Activated CD4-positive, alpha-beta T cell treated with anti-CD3 and anti-CD28 coated beads, Interleukin-2, Interleukin-6, amounts not matched to agents 100 ng/mL and 50 ng/mL, durations not matched to agents 16 hours and 8 hours (primary cell): ENCODE measurements at regions not wholly inside any gene's neighbourhood (a gene's known extent, or its start where the extent isn't known, plus 50 kb on each side); places are given as distances from the start of the nearest gene placed in this dataset.
"Not testable (repeated sequence)": the region's sequence is repeated elsewhere in the genome, so short reads cannot be mapped to it uniquely, and the experiment has no call there.

Experiments used
- DNase-seq: peaks from one replicate; pipeline ENCODE4 v3.0.0-alpha.2; 2020

DNA sequence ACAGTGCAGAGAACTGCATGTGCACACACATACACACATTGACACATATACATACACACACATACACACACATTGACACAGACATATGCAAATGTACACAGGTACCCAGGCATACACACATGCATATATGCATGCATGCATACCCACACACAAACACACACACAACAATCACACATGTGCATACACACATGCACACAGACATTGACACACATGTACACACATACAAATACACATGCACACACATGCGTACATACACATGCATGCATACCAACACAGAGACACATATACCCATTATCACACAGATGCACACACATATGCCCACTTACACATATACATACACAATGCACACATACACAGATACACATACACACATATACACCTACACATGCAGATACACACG lies 299.6 kb upstream of the ADCY2 start:
- DNase-seq = no peak

DNA sequence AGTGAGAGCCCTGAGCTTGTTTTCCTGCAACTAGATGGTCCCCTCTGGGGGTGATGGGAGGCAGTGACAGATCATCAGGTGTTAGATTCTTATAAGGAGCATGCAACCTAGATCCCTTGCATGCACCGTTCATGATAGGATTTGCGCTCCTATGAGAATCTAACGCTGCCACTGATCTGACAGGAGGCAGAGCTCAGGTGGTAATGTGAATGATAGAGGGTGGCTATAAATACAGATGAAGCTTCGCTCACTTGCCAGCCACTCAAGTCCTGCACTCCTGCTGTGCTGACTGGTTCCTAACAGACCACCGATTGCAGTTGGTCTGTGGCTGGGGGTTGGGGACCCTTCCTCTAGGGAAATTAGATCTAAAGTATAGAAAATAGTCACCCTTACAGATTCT lies 290.6 kb upstream of the ADCY2 start:
- DNase-seq = no peak

DNA sequence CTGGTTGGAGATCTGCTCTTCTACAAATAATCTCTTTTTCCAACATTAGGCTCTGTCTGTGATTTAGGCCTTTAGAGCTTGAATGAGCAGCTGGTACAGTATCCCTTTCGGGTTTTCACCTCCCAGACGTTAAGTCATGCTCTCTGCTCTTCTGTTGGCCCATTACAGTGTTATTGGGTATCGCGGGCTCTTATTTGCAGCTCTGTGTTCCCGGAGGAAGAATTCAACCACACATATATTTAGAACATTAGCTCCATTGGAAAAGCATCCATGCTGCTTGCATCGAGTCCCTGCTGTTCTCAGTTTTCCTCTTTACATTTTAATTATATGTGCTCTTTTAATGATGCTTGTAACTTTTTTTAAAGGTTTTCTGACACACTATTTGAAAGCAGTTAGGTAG lies 278.0 kb upstream of the ADCY2 start:
- DNase-seq = no peak

DNA sequence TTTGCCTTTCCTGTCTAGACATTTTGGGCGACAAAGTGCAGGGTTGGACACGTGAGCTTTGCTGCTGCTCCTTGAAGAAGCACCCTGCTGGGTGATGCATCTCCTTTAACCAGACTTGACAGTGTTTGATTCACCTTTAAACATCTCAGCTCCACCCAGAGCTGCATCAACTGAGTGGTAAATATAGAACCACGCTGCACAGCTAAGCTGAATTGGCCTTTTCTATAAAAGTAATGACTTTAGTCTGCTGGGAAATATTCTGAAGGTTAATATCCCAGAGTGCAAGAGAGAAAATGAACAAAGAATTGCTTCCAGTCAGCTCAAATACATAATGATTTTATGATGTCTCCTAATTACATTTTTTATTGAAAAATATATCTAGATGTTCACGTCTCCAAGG lies 264.3 kb upstream of the ADCY2 start:
- no peak for DNase-seq

DNA sequence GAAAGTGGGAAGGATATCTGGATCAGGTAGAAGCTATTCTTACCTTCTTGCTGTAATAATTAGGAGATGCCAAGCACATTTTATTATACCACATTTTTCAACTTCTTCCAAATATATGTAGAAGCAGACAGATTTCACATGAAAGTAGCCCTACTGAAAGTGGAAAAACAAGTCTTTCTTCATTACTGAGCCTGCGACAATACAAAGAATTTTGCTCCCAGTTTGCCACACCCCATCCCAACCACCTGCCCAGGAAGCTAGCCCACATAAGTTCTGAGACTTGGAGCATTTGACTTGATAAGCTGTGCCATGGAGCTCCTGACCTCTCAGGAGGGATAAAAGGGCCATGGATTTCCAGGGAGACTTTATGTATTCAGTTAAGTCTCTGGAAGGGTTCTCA lies 249.1 kb upstream of the ADCY2 start:
- no peak for DNase-seq

DNA sequence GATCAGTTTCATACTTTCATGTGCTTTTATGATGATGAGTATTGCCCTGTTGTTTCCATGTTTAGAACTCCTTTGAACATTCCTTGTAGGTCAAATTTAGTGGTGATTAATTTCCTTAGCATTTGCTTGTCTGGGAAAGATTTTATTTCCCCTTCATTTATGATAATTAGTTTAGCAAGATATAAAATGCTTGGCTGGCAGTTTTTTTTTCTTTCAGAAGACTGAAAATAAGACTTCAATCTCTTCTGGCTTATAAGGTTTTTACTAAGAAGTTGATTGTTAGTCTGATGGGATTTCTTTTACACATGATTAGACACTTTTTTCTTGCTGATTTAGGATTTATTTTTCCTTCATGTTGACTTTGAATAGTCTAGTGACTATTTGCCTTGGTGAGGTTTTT lies 238.9 kb upstream of the ADCY2 start:
- no peak for DNase-seq

DNA sequence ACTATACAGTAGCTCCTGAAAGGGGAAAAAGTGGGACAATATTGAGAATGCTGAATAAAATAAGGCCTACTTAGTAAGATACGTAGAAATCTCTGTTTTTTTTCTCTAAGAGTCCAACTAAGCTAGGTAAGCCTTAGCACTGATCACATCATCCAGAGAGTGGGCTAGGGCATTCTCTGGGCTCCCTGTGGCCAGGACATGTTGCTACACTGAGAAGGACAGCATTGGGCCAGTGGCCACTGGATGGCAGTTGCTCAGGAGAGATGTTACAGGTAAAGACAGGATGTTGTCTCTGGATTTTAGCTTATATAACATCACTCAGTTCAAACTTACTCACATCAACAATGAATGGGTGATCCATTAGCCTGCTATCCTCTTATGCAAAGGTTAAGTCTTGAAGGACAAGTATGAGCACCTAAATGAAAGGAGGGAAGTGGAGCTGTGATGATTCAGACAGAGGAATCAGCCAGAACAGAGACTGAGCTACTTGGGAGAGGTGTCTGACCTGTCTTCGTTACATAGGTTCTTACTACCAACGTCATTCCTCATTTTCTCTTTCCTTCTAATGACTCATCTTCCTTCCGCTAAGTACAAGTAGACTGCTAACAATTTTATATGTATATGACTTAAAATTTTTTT lies 226.6 kb upstream of the ADCY2 start:
- DNase-seq = no peak

DNA sequence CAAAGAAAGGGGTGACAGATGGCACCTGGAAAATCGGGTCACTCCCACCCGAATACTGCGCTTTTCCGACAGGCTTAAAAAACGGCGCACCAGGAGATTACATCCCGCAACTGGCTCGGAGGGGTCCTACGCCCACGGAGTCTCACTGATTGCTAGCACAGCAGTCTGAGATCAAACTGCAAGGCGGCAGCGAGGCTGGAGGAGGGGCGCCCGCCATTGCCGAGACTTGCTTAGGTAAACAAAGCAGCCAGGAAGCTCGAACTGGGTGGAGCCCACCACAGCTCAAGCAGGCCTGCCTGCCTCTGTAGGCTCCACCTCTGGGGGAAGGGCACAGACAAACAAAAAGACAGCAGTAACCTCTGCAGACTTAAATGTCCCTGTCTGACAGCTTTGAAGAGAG lies 225.2 kb upstream of the ADCY2 start:
- not testable (repeated sequence) for DNase-seq

DNA sequence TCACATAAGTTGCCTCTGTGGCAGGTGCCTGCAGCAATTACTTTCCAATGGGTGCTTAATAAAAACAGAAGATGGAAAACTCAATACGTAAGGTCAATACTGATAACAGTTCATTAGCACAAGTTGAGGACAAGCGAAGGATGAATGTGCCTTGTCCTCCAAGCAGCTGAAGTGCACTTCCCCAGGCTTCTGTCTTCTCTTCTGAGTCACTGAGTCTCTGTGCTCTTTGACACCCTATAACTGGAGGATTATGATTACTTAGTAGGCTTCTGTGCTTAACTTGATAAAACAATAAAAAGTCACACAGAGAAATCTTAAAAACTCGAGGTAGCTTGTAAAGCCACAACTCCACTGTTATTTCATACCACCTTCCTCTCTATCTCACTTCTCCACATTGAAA lies 216.6 kb upstream of the ADCY2 start:
- DNase-seq = no peak

DNA sequence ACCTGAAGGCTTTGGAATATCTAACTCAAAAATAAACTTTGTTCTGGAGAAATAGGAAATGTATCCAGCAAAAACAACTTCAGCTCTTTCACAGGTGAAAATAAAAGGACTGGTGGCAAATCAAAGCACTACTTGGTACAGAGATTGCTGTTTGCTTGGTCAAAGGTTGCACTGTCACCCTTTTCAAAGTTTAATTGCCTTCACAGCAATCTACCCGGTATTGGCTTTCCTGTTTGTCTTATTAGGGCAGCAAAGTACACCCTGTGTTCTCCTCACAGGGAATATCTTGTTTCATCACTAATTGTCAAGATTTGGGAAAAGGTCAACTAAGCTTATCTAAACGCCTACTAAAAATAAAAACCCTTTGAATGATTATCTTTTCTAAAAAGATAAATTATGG lies 214.1 kb upstream of the ADCY2 start:
- no peak for DNase-seq

DNA sequence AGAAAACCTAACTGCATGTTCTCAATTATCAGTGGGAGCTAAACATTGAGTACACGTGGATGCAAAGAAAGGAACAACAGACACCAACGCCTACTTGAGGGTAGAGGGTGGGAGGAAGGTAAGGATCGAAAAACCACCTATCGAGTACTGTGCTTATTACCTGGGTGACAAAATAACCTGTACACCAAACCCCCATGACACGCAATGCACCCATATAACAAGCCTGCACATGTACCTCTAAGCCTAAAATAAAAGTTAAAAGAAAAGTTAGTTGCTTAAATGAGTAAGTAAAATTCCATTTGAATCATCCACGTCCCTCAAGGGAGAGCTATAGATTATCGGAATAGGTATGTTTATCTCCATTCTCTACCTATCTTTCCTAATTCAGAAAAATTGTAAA lies 210.2 kb upstream of the ADCY2 start:
- DNase-seq = no peak

DNA sequence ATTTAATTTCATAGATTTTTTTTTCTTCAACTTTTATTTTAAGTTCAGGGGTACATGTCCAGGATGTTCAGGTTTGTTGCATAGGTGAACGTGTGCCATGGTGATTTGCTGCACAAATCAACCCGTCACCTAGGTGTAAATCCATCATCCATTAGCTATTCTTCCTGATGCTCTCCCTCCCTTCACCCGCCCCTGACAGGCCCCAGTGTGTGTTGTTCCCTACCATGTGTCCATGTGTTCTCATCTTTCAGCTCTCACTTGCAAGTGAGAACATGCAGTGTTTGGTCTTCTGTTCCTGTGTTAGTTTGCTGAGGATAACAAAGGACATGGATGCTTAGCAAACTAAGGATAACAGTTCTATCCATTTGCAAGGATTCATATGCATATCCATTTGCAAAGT lies 209.1 kb upstream of the ADCY2 start:
- no peak for DNase-seq

DNA sequence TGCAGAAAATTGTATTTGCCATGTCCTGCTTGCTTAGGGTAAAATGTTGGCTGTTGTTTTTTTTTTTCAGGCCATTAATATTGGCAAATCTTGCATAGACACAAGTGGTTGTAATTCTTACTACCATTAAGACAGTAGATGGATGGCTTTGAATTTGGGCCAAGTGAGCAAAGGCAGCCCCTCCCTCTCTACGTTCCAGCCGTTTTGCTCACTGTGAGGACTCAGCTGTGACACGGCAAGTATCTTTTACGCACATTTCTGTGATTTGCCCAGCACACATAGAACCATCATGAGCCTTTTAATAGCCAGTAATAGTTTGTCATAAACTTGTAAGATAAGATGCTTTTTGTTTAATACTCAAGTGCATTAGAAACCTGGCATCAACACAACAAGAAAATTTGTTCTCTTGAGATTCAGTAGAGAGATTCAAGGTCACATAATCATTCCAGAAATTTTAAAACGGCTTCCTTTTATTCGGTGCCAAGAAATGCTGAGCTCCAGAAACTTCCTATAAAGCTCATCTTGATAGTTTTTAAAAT lies 205.2 kb upstream of the ADCY2 start:
- DNase-seq = no peak

DNA sequence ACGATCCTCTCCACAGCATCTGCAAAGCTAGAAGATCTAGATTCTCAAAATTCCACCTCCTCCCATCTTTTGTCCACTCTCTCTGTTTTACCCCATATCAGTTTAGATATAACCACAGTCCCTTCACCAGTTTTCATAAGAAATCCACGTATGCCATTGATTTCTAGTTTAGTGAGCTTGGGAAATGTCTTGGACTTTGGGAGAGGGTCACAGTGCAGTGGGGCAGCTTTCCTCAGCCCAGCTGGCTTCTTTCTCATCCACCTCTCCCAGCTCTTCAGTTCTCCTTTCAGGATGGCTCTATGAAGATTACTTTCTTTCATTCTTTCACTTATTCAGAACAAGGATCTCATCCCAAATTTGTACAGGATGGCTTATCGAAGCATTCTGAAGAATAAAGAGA lies 203.9 kb upstream of the ADCY2 start:
- no peak for DNase-seq

DNA sequence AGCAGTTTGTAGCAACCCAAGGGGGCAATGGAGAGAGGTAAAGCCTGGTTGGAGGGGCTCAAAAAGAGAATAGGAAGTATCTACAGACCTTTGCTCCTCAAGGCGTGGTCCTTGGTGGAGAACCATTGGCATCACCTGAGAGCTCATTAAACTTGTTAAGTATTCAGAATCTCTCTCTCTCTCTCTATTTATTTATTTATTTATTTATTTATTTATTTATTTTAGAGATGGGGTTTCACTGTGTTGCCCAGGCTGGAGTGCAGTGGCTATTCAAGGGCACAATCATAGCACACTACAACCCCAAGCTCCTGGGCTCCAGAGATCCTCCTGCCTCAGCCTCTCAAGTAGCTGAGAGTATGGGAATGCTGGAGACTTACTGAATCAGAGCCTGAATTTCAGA lies 193.1 kb upstream of the ADCY2 start:
- no peak for DNase-seq

DNA sequence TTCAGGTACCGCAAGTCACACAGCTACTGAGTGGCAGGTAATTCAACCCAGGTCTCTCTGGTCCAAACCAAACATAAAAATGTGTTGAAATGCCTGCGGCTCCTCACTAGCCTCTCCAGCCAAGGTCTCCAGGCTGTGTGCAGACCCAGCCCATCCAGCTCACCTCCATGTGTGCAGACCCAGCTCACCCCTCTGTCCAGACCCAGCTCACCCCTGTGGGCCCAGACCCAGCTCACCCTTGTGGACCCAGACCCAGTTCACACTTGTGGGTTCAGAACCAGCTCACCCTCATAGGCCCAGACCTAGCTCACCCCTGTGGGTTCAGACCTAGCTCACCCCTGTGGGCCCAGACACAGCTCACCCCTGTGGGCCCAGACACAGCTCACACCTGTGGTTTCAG lies 188.0 kb upstream of the ADCY2 start:
- DNase-seq = no peak

DNA sequence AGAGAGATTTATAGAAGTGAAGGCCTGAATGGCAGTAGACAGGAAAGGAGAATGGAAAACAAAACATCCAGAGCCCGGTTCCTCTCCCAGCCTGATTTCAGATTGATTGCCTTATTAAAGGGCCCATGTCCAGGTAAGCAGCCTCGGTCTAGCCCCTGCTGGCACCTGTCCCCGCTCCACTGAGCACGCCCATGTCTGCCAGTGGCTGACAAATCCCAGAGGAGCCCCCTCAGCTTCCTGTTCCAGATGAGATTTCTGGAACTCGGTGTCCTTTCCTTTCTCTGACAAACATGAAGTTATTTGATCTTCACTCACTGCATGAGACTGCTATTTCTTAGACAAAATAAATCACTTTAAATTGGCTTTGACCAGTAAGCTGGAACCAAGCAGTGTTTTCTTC lies 187.0 kb upstream of the ADCY2 start:
- no peak for DNase-seq

DNA sequence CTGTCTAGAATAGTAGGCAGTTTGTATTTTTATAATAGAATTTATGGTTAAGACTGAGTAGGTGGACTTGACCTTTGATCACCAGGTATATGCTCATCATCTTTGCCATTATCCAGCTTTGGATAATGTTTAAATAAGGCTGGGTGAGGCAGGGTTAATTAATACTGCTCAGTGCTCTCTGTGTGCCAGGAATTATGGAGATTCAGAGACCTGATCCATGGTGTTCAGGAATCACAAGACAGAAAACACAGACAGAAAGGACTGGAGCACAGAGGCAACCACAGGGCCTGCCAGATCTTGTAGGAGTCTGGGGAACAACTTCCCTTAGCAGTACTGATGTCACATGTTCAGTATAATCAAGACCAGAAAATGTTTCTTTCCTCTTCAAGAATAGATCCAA lies 186.3 kb upstream of the ADCY2 start:
- no peak for DNase-seq

DNA sequence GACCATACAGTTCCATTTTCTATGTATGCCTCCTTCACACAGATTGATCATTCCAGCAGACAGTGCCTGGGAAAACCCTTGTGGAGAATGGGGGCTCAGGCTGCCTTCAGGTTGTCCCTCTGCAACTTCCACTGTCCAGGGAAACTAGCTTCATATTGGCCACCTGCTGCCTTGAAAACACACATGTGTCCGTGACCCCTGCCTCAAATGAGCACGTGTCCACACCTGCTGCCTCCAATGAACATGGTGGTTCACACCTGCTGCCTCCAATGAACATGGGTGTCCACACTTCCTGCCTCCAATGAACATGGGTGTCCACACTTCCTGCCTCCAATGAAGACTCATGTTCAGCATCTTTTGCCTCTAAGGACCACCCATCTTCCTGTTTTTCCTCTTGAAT lies 185.4 kb upstream of the ADCY2 start:
- DNase-seq = no peak

DNA sequence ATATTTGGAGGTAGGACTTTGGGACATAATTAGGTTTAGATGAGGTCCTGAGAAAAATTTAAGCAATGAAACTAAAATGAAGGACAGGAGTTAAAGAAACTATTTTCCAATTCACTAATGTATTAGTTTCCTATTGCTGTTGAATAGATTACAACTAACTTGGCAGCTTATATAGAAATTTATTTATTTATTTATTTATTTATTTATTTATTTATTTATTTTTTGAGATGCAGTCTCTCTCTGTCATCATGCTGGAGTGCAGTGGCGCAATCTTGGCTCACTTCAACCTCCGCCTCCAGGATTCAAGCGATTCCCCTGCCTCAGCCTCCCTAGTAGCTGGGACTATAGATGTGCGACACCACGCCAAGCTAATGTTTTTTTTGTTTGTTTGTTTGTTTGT lies 182.4 kb upstream of the ADCY2 start:
- no peak for DNase-seq

DNA sequence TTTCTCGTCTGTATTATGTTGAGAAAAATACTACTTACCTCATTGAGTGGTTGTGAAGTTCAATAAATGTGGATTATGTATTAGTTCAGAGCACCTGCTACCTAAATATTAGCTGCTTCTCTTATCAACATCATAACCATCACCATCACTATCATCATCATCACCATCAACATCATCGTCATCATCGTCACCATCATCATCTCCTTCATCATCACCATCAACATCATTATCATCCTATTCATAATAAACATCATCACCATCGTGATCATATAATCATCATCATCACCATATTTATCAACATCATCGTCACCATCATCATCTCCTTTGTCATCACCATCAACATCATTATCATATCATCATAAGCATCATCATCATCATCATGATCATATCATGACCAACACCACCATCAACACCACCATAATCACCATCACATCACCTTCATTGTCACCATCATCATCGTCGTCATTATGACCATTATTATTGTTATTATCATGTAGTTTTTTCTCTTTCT lies 181.0 kb upstream of the ADCY2 start:
- no peak for DNase-seq

DNA sequence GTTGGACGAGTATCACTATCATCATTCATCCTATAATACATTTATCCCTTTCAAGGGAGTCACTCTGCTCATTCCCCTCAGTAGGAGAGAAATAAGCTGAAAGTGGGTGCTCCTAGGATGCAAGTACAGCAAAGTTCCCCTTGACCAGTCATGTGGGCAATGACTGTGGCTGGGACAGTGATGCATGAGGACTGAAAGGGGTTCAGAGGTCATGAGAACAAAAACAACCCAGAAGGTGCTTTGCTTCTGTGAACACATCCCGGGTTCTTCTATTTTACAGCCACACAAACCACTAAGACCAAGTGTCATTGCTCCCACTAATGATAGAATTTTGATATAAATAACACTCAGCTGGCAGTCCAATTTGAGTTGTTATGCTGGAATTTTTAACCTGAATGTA lies 177.8 kb upstream of the ADCY2 start:
- DNase-seq = no peak

DNA sequence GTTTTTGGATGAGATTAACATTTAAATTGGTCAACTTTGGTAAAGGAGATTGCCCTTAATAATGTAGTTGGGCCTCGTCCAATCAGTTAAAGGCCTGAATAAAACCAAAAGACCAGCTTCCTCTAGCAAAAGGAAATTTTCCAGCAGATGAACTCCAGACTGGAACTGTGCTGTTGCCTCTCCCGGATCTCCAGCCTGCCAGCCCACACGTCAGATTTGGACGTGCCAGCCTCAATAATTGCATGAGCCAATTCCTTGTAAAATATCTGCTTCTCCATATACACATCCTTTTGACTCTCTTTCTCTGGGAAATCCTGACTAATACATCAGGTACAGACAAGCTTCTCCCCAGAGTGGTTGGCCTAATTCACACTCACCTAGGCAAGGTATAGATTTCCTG lies 175.8 kb upstream of the ADCY2 start:
- DNase-seq = no peak

DNA sequence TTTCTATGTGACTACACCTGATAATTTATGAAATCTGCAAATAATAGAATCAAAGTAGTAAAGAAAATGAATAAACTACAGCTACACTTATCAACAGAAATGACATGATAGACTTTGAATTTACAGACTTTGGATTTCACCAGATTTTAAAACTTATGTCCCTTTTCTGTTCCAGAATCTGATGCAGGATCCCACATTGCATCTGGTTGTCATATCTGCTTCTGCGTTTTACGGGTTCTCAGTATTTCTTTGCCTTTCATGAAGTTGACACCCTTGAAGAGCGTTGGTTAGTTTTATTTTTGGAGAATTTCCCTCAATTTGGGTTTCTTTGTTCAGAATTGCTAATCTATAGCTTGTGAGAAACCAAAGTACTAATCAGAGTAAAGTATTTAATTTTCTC lies 174.9 kb upstream of the ADCY2 start:
- DNase-seq = no peak

DNA sequence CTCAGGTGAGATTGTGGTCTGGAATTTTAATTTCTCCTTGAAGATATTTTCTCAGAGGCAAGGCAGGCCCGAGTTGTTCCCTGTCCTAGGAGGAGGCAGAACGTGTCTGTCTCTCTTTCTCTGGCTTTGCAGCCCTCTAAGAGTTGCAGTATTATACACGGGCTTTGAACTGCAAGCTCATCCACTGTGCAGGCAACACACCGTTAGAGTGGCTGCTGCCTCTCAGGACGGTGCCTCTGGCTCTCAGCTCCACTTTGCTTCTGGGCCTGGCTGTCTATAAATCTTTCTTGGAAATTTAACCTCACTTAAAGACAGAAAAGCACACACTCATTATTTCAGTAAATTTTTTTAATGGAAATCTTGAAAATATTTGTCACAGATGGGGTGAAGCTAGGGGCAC lies 170.1 kb upstream of the ADCY2 start:
- no peak for DNase-seq
